Kidney epithelial cell (primary cell): ENCODE measurements at regions not wholly inside any gene's neighbourhood (a gene's known extent, or its start where the extent isn't known, plus 50 kb on each side); places are given as distances from the start of the nearest gene placed in this dataset.

Experiments used
- DNase-seq: peaks from one replicate; pipeline ENCODE4 v3.0.0-alpha.2; 2010; ENCODE audit warnings: low read depth
- H3K27me3 ChIP-seq: 2 replicates; pipeline ENCODE4 v1.6.0; 2011; ENCODE audit warnings: low read length; ENCODE audit not compliant: control insufficient read depth, insufficient read depth
- H3K36me3 ChIP-seq: 2 replicates; pipeline ENCODE4 v1.5.1; 2011; ENCODE audit warnings: low read length; ENCODE audit not compliant: control insufficient read depth, insufficient read depth
- H3K4me3 ChIP-seq: 2 replicates; pipeline ENCODE4 v1.5.1; 2011; ENCODE audit warnings: low read depth, mild to moderate bottlenecking, control low read depth, low read length
- TF ChIP-seq, protein P1 (sequence below): IDR thresholded peaks from 2 replicates; pipeline ENCODE4 v1.5.1; 2011; ENCODE audit warnings: mild to moderate bottlenecking, moderate library complexity, low read length, control low read depth, inconsistent platforms; ENCODE audit not compliant: insufficient read depth, poor library complexity, severe bottlenecking

DNA sequence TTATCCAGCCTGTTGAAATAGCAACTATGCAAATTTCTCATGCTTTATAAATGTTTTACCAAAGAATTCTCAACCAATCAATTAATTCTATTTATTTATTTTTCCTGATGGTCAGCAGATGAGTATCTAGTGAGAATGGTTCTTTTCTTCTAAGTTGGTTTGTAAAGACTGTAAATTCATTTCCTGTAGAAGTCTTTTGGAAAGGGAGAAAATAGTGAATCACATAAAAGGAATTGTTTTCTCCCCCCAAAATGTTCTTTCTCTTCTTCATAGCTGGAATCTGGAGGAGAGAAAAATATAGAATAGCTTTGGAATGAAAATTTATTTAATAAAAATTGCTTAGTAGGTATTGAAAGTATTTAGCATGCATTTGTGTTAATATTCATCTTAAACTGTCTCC is 836.1 kb upstream of the ZEB2 start:
- no peak overlapping the region for H3K4me3 ChIP-seq
- H3K27me3 ChIP-seq: no peaks in the 10 kb centered on the region
- TF ChIP-seq, protein P1, sequence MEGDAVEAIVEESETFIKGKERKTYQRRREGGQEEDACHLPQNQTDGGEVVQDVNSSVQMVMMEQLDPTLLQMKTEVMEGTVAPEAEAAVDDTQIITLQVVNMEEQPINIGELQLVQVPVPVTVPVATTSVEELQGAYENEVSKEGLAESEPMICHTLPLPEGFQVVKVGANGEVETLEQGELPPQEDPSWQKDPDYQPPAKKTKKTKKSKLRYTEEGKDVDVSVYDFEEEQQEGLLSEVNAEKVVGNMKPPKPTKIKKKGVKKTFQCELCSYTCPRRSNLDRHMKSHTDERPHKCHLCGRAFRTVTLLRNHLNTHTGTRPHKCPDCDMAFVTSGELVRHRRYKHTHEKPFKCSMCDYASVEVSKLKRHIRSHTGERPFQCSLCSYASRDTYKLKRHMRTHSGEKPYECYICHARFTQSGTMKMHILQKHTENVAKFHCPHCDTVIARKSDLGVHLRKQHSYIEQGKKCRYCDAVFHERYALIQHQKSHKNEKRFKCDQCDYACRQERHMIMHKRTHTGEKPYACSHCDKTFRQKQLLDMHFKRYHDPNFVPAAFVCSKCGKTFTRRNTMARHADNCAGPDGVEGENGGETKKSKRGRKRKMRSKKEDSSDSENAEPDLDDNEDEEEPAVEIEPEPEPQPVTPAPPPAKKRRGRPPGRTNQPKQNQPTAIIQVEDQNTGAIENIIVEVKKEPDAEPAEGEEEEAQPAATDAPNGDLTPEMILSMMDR: no peak
- no peaks in the 10 kb centered on the region for H3K36me3 ChIP-seq
- DNase-seq: no peak

DNA sequence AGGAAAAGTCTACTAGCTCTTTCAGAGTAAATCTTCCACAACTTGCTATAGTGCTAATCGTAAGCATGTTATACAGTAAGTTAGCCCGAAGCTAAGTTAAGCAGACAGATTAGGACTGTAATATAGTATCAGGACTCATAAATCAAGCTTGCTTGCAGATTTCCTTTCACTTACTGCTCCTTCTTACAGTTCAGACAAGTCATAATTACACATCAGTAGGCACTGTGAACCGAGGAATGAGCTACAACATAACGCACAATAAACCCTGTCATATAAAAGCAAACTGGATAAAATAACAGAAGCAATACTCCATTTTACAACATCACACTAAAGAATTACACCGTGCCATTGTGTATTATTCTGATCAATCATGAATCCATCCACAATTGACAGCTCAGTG is 832.6 kb upstream of the ZEB2 start:
- Histone ChIP-seq H3K36me3 (no peaks in the 10 kb centered on the region), H3K27me3 (no peaks in the 10 kb centered on the region), H3K4me3 (no peak overlapping the region)
- no peak for DNase-seq
- TF ChIP-seq, protein P1: no peak

DNA sequence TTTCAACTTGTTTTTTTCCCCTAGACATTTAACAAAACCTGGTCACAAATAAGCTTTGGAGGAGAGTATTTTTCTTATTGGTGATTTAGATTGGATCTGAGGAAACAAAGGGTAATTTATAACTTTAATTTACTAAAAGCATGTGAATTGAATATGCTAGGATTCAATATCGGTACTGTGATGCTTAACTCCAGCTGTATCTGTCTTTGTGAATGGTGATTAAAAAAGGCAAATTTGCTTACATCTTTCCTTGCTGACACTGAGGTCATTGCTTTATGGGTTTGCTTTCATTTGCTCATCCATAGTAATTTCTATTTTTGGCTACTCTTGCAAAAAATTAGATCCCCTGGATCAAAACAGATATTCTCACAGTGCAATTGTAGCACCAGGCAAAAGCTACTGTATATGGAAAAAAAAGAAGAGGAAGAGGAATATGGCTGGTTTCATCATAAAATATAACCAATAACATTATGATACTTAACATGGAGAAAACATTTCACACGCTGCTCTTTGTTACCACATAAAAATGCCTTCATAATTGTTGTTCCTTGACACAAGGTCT is 832.0 kb upstream of the ZEB2 start:
- Histone ChIP-seq H3K27me3 (no peaks in the 10 kb centered on the region), H3K4me3 (no peak overlapping the region), H3K36me3 (no peaks in the 10 kb centered on the region)
- TF ChIP-seq, protein P1: no peak
- no peak for DNase-seq

DNA sequence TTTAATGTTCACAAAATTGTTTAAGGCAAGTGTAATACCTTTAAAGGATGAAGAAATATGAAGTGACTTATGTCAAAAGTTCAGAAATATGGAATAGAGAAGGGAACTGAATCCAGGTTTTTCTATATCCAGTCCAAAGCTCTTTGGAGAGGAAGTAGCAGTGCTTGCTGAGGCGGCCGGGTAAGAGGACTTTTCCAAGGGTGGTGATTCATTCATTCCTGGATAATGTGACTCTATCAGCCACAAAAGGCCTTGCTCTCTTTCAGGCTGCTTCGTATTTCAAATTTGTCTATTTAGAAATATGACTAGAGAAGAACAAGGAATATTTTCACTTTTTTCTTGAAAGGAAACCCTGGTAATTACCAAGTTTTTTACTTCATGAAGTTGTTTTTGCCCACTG is 830.1 kb upstream of the ZEB2 start:
- H3K4me3 ChIP-seq: no peak overlapping the region
- no peak for DNase-seq
- H3K36me3 ChIP-seq: no peaks in the 10 kb centered on the region
- TF ChIP-seq, protein P1: no peak
- H3K27me3 ChIP-seq: no peaks in the 10 kb centered on the region

DNA sequence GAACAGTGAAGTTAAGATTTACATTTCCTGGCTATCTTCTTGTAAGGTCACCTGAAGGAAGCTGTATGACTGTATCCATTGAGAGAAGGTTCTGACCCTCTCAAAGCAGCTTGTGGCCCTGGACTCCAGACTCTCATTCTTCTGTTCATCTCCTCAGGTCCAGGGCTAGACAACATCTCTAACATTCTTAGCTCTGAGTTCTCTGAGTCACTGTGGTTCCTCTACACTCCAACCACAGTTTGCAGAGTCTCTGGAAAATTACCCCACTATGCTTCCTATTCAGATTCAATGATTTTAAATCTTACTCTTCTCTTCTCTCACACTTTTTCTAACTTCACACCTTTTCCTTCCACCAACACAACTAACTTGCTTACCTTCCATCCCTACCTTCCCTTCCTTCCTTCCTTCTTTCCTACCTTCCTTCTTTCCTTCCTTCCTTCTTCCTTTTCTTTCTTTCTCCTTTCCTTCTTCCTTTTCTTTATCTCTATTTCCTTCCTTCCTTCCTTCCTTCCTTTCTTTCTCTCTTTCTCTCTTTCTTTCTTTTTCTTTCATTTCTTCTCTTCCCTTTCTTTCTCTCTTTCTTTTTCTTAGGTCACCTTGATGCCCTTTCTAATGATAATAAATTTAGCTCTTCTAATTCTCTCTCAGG is 824.3 kb upstream of the ZEB2 start:
- no peak overlapping the region for H3K4me3 ChIP-seq
- H3K36me3 ChIP-seq: no peaks in the 10 kb centered on the region
- TF ChIP-seq, protein P1: no peak
- H3K27me3 ChIP-seq: no peaks in the 10 kb centered on the region
- DNase-seq: no peak

DNA sequence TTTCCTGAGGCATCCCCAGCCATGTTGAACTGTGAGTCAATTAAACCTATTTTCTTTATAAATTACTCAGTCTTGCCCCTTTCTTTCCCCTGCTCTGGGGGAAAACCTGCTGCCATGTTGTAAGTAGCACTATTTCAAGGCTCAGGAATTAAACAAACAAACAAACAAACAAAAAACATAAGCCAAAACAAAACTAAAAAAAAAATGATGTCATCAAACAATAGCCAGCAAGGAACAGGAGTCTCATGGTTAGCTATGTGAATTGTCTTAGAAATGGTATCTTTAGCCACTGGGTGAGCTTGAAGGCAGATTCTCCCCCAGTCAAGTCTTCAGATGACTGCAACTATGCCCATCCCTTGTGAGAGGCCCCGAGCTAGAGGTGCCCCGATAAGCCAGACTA is 823.4 kb upstream of the ZEB2 start:
- DNase-seq: no peak
- Histone ChIP-seq H3K4me3 (no peak overlapping the region), H3K36me3 (no peaks in the 10 kb centered on the region), H3K27me3 (no peaks in the 10 kb centered on the region)
- TF ChIP-seq, protein P1: no peak
